Skeletal muscle satellite cell (primary cell): ENCODE measurements at regions not wholly inside any gene's neighbourhood (a gene's known extent, or its start where the extent isn't known, plus 50 kb on each side); places are given as distances from the start of the nearest gene placed in this dataset.

Experiments used
- H3K27me3 ChIP-seq: 2 replicates; pipeline ENCODE4 v1.7.0; 2013; ENCODE audit warnings: low read length; ENCODE audit not compliant: control insufficient read depth, insufficient read depth
- H3K36me3 ChIP-seq: 2 replicates; pipeline ENCODE4 v1.7.0; 2013; ENCODE audit warnings: mild to moderate bottlenecking, control low read depth, low read length; ENCODE audit not compliant: insufficient read depth
- H3K4me1 ChIP-seq: 2 replicates; pipeline ENCODE4 v1.7.0; 2013; ENCODE audit warnings: low read length; ENCODE audit not compliant: control insufficient read depth, insufficient read depth
- H3K4me2 ChIP-seq: 2 replicates; pipeline ENCODE4 v1.7.0; 2013; ENCODE audit warnings: mild to moderate bottlenecking, low read length
- H3K4me3 ChIP-seq: 2 replicates; pipeline ENCODE4 v1.7.0; 2013; ENCODE audit warnings: low read length
- H3K9ac ChIP-seq: 2 replicates; pipeline ENCODE4 v1.7.0; 2013; ENCODE audit warnings: mild to moderate bottlenecking, low read depth, low read length, moderate library complexity
- H3K9me3 ChIP-seq: replicated peaks from 2 replicates; pipeline ENCODE4 v1.7.0; 2013; ENCODE audit warnings: mild to moderate bottlenecking, control low read depth, low read length

DNA sequence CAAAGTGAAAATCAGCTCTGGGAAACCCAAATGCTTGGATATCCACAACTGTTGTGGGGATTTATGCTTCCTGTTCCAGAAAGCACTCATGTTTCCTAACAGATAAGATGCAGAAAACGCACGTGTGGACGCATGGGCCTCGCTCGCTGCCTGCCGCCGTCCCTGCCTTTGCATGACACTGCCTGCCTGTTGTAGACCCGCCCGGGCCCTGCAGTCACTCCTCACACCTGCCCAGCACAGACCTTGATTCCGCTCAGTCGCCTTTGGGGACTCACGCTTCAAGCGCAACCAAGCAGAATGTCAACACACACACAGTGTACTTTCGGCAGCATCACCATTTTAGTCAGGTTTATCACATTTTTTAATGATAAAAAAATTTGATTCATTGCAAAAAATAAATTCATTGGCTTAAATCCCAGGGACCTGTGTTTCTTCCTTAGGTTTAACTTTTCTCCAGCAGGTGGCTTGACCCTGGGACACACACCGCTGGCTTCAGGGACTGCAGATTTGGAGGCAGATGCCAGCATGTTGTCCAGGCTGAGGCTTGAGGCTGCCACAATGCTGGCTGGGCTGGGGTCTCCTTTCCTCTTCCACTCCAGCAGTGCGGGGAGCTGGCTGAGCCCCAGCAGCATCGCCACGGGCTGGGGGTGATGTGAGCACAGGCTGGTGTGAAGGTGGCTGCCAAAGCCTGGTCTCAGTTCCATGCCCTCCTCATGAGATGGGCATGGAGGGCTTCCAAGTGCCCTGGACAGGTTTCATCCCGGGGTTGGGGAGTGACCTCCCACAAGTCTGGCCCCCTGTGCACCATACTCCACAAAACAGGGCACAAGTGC, 416.9 kb upstream of the IRX4 start:
- Histone ChIP-seq H3K36me3 (no peaks in the 10 kb centered on the region), H3K9me3 (peaks cover 18% of the 10 kb centered on the region), H3K4me3 (no peak overlapping the region), H3K27me3 (no peaks in the 10 kb centered on the region), H3K4me2 (no peak overlapping the region), H3K4me1 (no peaks in the 10 kb centered on the region), H3K9ac (no peak overlapping the region)

DNA sequence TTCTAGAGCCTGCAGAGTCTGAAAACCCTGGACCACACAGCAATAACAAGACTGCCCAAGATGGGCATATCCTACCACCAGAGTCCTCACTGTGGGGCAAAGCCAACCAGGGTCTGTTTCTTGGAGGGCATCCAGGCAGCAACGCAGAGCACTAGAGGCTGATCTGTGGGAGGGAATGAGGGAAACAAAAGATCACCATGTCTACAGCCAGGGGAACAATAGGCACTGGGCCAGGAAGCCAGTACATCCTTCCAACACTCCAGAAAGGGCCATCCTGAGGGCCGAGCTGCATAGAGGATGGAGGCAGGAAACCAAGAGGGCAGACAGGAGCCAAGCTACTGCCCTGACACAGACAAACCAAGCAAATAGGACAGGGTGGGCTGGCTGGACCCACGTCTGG, 416.1 kb upstream of the IRX4 start:
- no peak overlapping the region for H3K9ac ChIP-seq
- H3K4me1 ChIP-seq = no peaks in the 10 kb centered on the region
- H3K4me2 ChIP-seq = no peak overlapping the region
- peaks cover 18% of the 10 kb centered on the region for H3K9me3 ChIP-seq
- no peak overlapping the region for H3K4me3 ChIP-seq
- H3K27me3 ChIP-seq = no peaks in the 10 kb centered on the region
- H3K36me3 ChIP-seq = no peaks in the 10 kb centered on the region

- H3K4me1 ChIP-seq = no peaks in the 10 kb centered on the region
- H3K36me3 ChIP-seq = no peaks in the 10 kb centered on the region
- H3K4me3 ChIP-seq = no peak overlapping the region
- H3K4me2 ChIP-seq = no peak overlapping the region
- H3K9me3 ChIP-seq = peaks cover 18% of the 10 kb centered on the region
- H3K27me3 ChIP-seq = no peaks in the 10 kb centered on the region
- no peak overlapping the region for H3K9ac ChIP-seq
Measured at GRCh38 chr5:2297991-2298390, 415.3 kb upstream of the IRX4 start.

DNA sequence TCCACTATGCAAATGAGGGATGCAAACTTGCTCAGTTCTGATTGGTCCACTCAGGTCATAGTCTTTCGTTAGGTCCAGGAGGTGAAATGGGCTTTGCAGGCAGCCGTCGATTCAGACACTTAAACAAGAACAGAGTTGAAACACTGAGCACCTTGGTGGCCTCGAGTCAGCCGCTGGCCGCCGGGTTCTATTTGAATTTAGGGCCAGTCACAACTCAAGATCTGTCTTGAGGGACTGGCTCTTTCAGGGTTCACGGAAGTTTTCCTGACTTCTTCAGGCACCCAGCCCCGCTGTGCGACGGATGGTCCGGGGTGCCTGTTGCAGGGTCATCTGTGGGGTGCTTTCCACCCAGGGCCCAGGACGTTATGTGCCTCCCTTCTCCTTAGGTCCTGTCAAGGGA, 412.8 kb upstream of the IRX4 start:
- peaks cover 13% of the 10 kb centered on the region for H3K9me3 ChIP-seq
- no peak overlapping the region for H3K4me2 ChIP-seq
- no peaks in the 10 kb centered on the region for H3K36me3 ChIP-seq
- H3K4me3 ChIP-seq = no peak overlapping the region
- no peaks in the 10 kb centered on the region for H3K27me3 ChIP-seq
- H3K4me1 ChIP-seq = no peaks in the 10 kb centered on the region
- no peak overlapping the region for H3K9ac ChIP-seq

GRCh38 chr5:2293906-2294305, 411.2 kb upstream of the IRX4 start:
- no peaks in the 10 kb centered on the region for H3K4me1 ChIP-seq
- H3K36me3 ChIP-seq = no peaks in the 10 kb centered on the region
- no peak overlapping the region for H3K4me2 ChIP-seq
- H3K4me3 ChIP-seq = no peak overlapping the region
- no peak overlapping the region for H3K9ac ChIP-seq
- peaks cover 2% of the 10 kb centered on the region for H3K9me3 ChIP-seq
- no peaks in the 10 kb centered on the region for H3K27me3 ChIP-seq

DNA sequence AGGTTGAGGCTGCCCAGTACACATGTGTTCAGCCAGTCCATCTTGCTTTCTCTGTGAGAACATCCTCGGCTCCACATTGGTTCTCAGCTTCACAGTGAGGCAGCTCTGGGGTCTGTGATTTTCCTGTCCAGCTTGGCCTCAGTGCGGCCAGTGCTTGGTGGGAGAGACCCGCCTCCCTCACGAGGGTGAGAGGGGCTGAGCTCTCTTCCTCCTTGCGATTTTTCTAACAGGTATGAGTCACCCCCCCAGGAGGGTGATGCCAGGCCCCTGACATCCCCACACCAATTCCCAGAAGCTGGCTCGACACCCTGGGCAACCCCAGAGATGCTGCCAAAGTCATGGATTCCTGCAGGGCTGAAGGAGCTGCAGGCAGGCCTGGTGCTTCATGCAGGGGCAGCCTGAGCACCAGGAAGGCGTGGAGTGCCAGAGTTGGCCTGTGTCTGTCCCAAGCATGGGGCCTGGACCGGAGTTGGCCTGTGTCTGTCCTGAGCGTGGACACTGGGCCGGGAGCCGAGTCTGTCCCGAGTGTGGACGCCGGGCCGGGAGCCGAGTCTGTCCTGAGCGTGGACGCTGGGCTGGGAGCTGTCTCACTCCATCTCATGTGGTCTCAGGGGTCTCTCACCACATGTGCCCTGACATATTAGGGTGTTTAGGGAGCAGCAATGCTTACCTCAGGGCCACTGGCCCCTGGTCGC, 408.6 kb upstream of the IRX4 start:
- no peaks in the 10 kb centered on the region for H3K36me3 ChIP-seq
- no peaks in the 10 kb centered on the region for H3K4me1 ChIP-seq
- H3K4me2 ChIP-seq = no peak overlapping the region
- H3K27me3 ChIP-seq = no peaks in the 10 kb centered on the region
- H3K9me3 ChIP-seq = no peaks in the 10 kb centered on the region
- no peak overlapping the region for H3K4me3 ChIP-seq
- no peak overlapping the region for H3K9ac ChIP-seq

DNA sequence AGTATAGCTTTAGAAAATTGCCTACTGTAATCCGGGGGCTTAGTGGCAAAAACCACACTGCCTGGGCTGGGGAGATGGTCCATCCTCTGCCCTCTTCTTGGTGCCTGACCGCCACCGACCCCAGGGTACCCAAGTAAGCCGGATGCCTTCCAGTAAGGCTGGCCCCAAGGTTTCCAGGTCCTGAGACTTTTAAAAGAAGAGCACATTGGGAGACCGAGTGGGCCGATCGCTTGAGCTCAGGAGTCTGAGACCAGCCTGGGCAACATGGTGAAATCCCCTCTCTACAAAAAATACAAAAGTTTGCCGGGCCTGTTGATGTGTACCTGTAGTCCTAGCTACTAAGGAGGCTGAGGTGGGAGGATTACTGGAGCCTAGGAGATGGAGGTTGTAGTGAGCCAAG, 406.7 kb upstream of the IRX4 start:
- no peak overlapping the region for H3K9ac ChIP-seq
- H3K36me3 ChIP-seq = no peaks in the 10 kb centered on the region
- peaks cover 5% of the 10 kb centered on the region for H3K9me3 ChIP-seq
- no peaks in the 10 kb centered on the region for H3K27me3 ChIP-seq
- H3K4me2 ChIP-seq = no peak overlapping the region
- no peaks in the 10 kb centered on the region for H3K4me1 ChIP-seq
- no peak overlapping the region for H3K4me3 ChIP-seq

DNA sequence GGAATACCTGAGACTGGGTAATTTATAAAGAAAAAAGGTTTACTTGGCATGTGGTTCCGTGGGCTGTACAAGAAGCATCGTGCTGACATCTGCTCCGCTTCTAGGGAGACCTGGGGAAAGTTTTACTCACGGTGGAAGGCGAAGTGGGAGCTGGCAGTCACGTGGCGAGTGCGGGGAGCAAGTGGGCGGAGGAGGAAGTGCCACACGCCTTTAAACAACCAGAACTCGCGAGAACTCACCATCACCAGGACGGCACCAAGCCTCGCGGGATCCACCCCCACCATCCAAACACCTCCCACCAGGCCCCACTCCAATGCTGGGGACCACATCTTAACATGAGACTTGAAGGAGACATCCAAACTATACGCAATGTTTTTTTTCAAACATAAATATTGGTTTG, 406.2 kb upstream of the IRX4 start:
- H3K4me2 ChIP-seq = no peak overlapping the region

GRCh38 chr5:2288466-2288865, 405.7 kb upstream of the IRX4 start:
- H3K4me2 ChIP-seq = no peak overlapping the region
- H3K27me3 ChIP-seq = no peaks in the 10 kb centered on the region
- H3K4me1 ChIP-seq = no peaks in the 10 kb centered on the region
- H3K9ac ChIP-seq = no peak overlapping the region
- no peak overlapping the region for H3K4me3 ChIP-seq
- peaks cover 5% of the 10 kb centered on the region for H3K9me3 ChIP-seq
- no peaks in the 10 kb centered on the region for H3K36me3 ChIP-seq

More for the DNA sequence above, 406.2 kb upstream of the IRX4 start:
- Histone ChIP-seq H3K4me1 (no peaks in the 10 kb centered on the region), H3K9me3 (peaks cover 5% of the 10 kb centered on the region), H3K27me3 (no peaks in the 10 kb centered on the region), H3K9ac (no peak overlapping the region), H3K36me3 (no peaks in the 10 kb centered on the region), H3K4me3 (no peak overlapping the region)

- no peak overlapping the region for H3K4me2 ChIP-seq
- no peak overlapping the region for H3K4me3 ChIP-seq
- H3K9ac ChIP-seq = no peak overlapping the region
- H3K27me3 ChIP-seq = no peaks in the 10 kb centered on the region
- H3K36me3 ChIP-seq = no peaks in the 10 kb centered on the region
- H3K4me1 ChIP-seq = no peaks in the 10 kb centered on the region
- peaks cover 5% of the 10 kb centered on the region for H3K9me3 ChIP-seq
Measured at GRCh38 chr5:2286250-2286649, 403.5 kb upstream of the IRX4 start.

DNA sequence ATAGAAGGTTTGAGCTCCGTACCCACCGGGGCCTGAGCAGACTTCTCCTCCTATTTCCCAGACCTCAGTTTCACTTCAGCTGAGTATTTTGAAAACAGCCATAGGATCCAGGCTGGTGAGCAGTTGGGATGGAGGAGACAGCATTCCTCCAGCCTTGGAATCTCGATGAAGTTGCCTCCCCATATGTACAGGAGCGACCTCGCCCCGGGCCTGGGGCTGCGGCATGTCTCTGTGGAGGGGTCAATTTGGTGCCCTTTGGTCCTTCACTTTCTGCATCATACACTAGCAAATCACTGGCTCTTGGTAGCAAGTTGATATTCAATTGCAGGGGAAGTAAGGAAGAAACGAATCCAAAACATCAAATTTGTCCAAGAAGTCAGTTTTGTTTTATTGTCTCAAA, 402.0 kb upstream of the IRX4 start:
- H3K36me3 ChIP-seq = no peaks in the 10 kb centered on the region
- H3K4me2 ChIP-seq = no peak overlapping the region
- no peak overlapping the region for H3K9ac ChIP-seq
- peaks cover 5% of the 10 kb centered on the region for H3K9me3 ChIP-seq
- H3K4me3 ChIP-seq = no peak overlapping the region
- no peaks in the 10 kb centered on the region for H3K4me1 ChIP-seq
- H3K27me3 ChIP-seq = no peaks in the 10 kb centered on the region
